ENCODE measurements at regions not wholly inside any gene's neighbourhood (a gene's known extent, or its start where the extent isn't known, plus 50 kb on each side); places are given as distances from the start of the nearest gene placed in this dataset.
A peak's percentile ranks its signal among the peaks of the same experiment; 100 is the strongest.
"Not testable (repeated sequence)": the region's sequence is repeated elsewhere in the genome, so short reads cannot be mapped to it uniquely, and the experiment has no call there.

GRCh38 chr10:37495415-37495814, 362.0 kb downstream of the ZNF248 start:
- WGBS, 2 donors: 43 to 67% methylated on average over 1 of the region's 1 CpG
- no peak for ATAC-seq (ENCODE audit: low FRiP score in 2 of 2)

GRCh38 chr10:37493185-37493796, 364.1 kb downstream of the ZNF248 start:
- not testable (repeated sequence) for H3K27me3 ChIP-seq; H3K36me3 ChIP-seq; ATAC-seq (ENCODE audit: low FRiP score in 2 of 2); H3K9me3 ChIP-seq; DNase-seq; H3K4me3 ChIP-seq; H3K4me1 ChIP-seq; H3K27ac ChIP-seq
- 75 to 81% methylated on average over 3 of the region's 3 CpGs for WGBS, 2 donors

More at GRCh38 chr10:37495415-37495814, 362.0 kb downstream of the ZNF248 start:
- TF ChIP-seq POLR2AphosphoS5 (IDR thresholded peaks at IDR 0.05): no peak
- TF ChIP-seq CTCF (IDR thresholded peaks at IDR 0.05): peak in 2 of 6 experiments; percentile 16 to 24
- DNase-seq: no peak
- H3K9me3 ChIP-seq: no peaks in the 10 kb centered on the region
- no peaks in the 10 kb centered on the region for H3K36me3 ChIP-seq
- no peak overlapping the region for H3K4me3 ChIP-seq
- H3K27ac ChIP-seq: no peak overlapping the region
- H3K27me3 ChIP-seq: no peaks in the 10 kb centered on the region
- H3K4me1 ChIP-seq: no peaks in the 10 kb centered on the region

GRCh38 chr10:37490266-37490665, 364.9 kb downstream of the ANKRD30A start:
- Histone ChIP-seq H3K36me3 (no peaks in the 10 kb centered on the region), H3K4me3 (no peak overlapping the region), H3K27ac (no peak overlapping the region), H3K27me3 (no peaks in the 10 kb centered on the region), H3K4me1 (no peaks in the 10 kb centered on the region), H3K9me3 (no peaks in the 10 kb centered on the region)
- DNase-seq (no peak), ATAC-seq (ENCODE audit: low FRiP score in 2 of 2) (no peak)
- TF ChIP-seq CTCF (IDR thresholded peaks at IDR 0.05) (no peak), POLR2A (IDR thresholded peaks at IDR 0.05) (no peak), EP300 (IDR thresholded peaks at IDR 0.05) (no peak)
- 83 to 95% methylated on average over 4 of the region's 4 CpGs for WGBS, 2 donors

GRCh38 chr10:37489658-37490003, 364.2 kb downstream of the ANKRD30A start:
- DNase-seq: no peak
- H3K4me1 ChIP-seq: no peaks in the 10 kb centered on the region
- TF ChIP-seq EP300 (IDR thresholded peaks at IDR 0.05) (no peak), POLR2A (IDR thresholded peaks at IDR 0.05) (no peak), CTCF (IDR thresholded peaks at IDR 0.05) (no peak), POLR2AphosphoS5 (IDR thresholded peaks at IDR 0.05) (no peak)
- H3K27me3 ChIP-seq: no peaks in the 10 kb centered on the region
- 88 to 100% methylated on average over 1 of the region's 1 CpG for WGBS, 2 donors
- no peaks in the 10 kb centered on the region for H3K9me3 ChIP-seq
- ATAC-seq (ENCODE audit: low FRiP score in 2 of 2): peak in 1 of 2 donors; percentile 6
- no peak overlapping the region for H3K27ac ChIP-seq
- H3K36me3 ChIP-seq: no peaks in the 10 kb centered on the region
- no peak overlapping the region for H3K4me3 ChIP-seq

- no peaks in the 10 kb centered on the region for H3K9me3 ChIP-seq
- H3K4me1 ChIP-seq: no peaks in the 10 kb centered on the region
- no peaks in the 10 kb centered on the region for H3K36me3 ChIP-seq
- H3K4me3 ChIP-seq: no peak overlapping the region
- ATAC-seq (ENCODE audit: low FRiP score in 2 of 2) (peak in 1 of 2 donors; percentile 80), DNase-seq (no peak)
- no peak overlapping the region for H3K27ac ChIP-seq
- TF ChIP-seq POLR2A (IDR thresholded peaks at IDR 0.05) (no peak), POLR2AphosphoS5 (IDR thresholded peaks at IDR 0.05) (no peak), CTCF (IDR thresholded peaks at IDR 0.05) (no peak), EP300 (IDR thresholded peaks at IDR 0.05) (no peak)
- no peaks in the 10 kb centered on the region for H3K27me3 ChIP-seq
- WGBS, 2 donors: 76 to 81% methylated on average over 10 of the region's 10 CpGs
Observed at GRCh38 chr10:37488792-37489657, 363.6 kb downstream of the ANKRD30A start.

GRCh38 chr10:37480596-37480995, 355.2 kb downstream of the ANKRD30A start:
- not testable (repeated sequence) for H3K27me3 ChIP-seq; H3K27ac ChIP-seq; H3K4me1 ChIP-seq; H3K9me3 ChIP-seq; ATAC-seq (ENCODE audit: low FRiP score in 2 of 2); DNase-seq; H3K4me3 ChIP-seq; H3K36me3 ChIP-seq
- WGBS, 2 donors: 86 to 87% methylated on average over 5 of the region's 5 CpGs
